Stimulated activated CD4-positive, alpha-beta T cell treated with anti-CD3 and anti-CD28 coated beads, Interleukin-15, amount 100 ng/mL, for 24 hours (primary cell): ENCODE measurements at regions not wholly inside any gene's neighbourhood (a gene's known extent, or its start where the extent isn't known, plus 50 kb on each side); places are given as distances from the start of the nearest gene placed in this dataset.

ENCODE experiments used
- DNase-seq: peaks from one replicate; pipeline ENCODE4 v3.0.0-alpha.2; 2020

DNA sequence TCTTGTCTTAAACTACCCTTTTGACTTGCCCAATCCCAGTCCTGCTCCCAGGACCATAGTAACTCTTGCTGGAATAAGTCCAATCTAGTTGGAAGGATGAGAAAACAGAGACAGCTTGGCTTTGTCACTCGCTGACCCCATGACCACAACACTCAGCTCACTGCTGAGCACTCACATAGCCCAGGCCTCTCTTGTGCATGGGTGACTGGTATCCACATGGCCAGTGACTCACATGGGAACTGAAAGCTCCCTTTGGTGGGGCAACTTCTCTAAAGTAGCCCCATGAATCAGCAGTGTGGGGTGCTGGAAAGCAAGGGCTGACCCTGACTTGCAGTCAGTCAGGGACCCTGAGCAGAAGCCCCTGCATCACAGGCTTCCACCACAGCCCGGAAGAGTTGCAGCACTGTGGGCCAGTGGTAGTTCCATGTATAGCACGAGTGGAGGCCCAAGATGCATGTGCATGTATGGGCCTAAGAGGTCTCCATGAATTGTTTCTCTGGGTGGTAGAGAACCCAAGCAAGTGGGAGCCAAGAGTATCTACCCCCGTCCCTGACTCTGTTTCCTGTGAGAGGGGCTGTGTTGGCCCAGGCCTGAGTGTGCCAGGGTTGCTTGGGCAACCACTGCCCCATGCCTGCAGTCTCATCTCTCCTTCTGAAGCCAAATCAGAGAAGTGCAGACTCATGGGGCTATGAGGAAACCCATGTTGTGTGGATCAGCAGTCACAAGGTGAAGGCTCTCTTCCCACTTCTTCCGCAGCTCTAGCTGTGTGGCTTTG lies 62.1 kb upstream of the XCR1 start:
- peak; percentile 41 for DNase-seq

DNA sequence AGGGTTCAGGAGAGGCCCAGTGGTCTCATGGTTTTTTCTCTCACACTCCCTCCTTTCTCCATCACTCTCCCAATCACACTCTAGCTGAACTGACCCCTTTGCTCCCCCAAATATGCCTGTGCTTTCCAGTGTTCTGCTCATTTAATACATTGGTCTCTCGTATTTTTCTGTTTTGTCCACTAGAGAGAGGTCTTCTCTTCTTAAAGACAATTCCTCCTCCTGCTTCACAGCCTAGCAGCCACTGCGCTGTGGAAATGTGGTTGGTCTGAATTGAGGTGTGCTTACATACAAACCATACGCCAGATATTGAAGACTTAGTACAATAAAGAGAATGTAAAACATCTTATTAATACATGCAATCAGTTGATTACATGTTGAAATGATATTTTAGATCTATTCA lies 60.6 kb upstream of the XCR1 start:
- no peak for DNase-seq

DNA sequence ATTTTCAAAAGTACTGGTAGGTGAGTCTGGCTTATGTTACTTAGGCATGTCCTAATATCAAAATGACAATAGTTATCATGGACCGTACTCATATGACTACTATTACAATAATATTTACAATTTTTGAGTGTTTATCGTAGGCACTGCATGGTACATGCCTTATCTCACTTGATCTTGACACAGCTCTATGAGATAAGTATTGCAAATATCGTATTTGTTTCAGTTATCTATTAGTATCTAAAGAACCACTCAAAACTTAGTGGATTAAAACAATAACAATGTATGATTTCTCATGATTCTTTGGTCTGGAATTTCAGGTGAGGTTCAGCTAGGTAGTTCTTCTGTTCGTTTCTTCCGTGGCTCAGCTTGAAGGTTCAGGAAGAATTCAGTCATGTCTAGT lies 59.7 kb upstream of the XCR1 start:
- no peak for DNase-seq

DNA sequence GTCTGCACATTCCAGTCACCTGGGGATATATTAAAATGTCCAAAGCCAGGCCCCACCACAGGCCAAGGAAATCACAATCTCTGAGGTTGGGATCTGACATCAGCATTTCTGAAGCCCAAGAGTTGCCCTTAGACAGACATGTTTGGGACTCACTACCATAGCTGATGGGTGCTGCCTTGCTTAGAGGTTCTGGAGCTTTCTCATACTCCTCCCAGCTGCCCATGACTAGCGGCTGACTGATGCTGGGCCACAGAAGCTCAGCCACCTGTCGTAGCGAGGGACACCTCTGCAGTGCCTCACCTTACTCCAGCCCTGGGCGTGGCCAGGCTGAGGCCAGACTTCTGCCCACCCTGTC lies 58.8 kb upstream of the XCR1 start:
- DNase-seq, result no peak

DNA sequence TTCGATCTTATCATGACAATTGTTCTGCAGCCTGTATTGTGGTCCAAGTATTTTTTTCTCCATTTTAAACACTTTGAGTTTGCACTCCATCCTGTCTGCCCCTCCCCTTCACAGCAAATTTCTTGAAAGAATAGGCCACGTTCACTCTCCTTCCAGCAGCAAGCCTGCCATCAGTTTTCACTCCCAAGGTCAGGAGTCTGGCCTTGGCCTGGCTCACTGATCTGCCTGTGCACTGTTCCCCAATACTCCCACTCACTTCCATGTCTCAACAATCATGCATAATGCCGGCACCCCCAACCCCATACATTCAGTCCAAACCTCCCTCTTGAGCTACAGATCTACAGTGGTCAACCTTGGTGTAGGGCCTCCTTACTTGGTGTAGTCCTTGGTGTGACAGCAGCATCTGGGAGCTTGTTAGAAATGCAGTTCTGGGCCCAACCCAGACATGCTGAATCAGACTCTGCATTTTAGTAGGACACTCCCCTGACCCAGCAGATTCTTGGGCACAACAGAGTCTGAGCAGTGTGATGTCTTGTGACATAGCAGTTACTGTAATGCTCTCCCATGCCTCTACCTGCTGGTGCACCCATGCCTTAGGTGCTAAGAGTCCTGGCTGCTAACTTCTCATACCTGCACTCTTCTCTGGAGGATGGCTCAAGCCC lies 58.3 kb upstream of the XCR1 start:
- no peak for DNase-seq

DNA sequence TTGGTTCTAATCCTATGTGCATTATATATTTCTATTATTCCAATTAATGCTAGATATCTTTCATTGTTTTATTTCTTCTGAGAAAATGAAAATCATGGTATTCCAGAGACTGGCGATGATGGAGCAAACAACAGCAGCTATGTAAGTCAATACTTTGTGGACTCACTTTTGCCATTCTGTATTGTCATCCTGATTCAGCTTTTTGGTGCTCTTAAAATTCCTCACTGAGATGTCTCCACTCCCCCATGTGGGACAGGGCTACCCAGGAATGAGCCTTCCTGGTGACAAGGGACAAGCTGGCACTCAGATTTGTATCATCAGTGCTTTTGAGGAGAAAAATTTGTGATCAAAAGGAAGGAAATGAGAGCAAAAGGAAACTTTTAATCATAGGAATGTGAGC lies 56.7 kb upstream of the XCR1 start:
- DNase-seq, result no peak

DNA sequence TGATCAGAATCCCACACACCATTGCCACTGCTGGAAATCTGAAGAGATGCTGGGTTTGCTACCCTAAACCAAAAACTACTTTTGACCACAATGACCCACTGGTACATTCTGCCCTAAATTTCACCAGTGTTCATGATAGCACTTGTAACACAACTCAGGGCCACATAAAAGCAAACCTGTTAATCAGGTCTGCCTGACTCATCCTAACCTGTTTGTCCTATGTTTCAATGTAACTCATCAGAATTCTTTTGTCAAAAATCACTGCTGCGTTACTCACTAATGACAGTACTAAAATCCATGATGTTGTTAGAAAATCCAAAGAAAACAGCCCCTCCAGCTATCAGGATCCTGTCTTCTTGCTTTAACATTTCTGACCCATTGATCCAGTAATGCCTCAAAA lies 55.6 kb upstream of the XCR1 start:
- no peak for DNase-seq

DNA sequence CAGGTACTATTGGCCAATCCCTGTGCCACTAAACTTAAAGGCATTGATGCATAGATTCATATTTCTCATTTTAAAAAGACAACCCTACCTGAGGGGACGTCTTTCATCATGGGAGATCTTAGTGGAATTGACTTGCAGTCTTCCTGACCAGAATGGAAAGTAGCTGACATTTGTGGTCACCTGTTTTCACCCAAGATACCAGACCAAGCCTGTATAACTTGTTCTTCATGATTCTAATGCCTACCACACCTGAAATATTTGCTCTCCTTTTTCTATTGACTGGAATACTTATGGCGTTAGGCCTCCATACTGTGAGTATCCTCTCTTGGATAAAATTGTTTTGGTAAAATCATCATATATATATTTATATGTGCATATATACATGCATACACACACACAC lies 54.7 kb upstream of the XCR1 start:
- no peak for DNase-seq

DNA sequence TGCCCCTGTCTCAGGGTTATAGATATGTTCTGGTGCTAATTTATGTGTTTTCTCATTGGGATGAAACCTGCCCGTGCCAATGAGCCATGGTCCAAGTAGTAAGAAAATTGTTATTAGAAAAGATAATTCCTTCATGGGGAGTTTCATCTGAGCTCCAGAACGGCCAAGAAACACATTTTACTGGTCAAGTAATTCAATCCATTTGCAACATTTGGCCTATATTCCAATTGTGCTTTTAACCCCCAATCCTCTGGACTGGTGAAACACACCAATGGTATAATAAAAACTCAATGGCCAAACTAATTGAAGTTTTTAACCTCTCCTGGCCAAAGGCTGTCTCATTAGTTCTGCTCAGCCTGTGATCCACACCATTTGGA lies 53.7 kb upstream of the XCR1 start:
- no peak for DNase-seq

DNA sequence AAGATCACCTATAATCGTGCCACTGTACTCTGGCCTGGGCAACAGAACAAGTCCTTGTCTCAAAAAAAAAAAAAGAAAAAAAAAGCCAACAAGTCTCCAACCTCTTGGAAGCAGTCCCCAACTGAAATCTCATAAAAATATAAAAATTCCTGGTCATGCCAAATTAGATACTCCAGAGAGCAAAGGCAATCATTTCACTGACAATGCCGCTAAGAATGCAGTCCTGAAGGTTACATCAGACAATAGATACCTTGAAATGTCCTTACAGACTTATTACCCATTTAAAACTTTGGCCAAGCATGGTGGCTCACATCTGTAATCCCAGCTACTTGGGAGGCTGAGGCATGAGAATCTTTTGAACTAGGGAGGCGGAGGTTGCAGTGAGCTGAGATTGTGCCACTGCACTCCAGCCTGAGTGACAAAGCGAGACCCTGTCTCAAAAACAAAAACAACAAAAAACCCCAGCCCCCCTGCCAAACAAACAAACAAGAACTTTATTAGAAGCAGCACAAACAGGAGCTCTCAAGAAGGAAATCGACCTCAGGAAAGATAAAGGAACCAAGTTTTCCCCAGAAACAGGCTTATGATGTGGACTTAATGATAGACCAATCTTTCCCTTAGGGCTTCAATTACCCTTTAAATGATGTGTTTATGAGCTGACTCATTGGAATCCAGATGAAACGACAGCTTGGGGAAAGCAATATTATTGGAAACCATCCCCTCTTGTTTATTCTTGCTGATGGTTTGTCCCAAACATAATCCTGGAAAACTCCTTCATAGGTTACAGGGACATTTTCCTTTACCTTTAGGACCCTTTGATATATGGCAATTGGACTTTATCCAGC lies 53.1 kb upstream of the XCR1 start:
- DNase-seq, result no peak

DNA sequence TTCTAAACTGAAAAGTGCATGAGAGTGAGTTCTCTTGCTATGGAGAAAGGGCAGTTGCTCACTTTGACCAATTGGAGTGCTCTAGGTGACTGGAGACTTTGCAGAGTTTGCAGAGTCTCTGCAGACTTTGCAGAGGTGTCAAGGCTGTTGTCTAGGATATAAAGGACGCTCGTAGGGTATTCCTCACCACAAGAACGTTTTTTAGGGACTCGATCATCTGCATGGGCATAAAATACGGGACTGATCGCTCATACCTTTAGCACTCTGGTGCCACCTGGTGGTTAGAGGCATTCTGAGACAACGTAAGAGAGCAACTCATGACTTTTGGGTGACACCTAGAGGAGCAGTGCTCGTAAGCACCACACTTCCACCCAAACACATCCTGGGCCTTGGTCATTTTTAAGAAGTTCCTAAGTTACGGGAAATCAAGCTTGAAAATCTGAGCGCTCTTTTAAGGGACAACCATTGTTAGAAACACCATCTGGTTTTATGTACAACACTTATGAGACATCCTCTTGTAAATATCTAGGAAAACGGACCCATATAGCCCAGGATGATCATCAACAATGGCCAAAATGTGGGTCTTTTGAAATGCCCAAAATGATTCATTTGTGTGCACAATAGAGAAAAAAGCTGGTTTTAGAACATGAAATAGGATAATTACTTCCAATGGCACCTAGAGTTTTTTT lies 51.6 kb upstream of the XCR1 start:
- peak; percentile 94 for DNase-seq
